ENCODE measurements at regions not wholly inside any gene's neighbourhood (a gene's known extent, or its start where the extent isn't known, plus 50 kb on each side); places are given as distances from the start of the nearest gene placed in this dataset.

DNA sequence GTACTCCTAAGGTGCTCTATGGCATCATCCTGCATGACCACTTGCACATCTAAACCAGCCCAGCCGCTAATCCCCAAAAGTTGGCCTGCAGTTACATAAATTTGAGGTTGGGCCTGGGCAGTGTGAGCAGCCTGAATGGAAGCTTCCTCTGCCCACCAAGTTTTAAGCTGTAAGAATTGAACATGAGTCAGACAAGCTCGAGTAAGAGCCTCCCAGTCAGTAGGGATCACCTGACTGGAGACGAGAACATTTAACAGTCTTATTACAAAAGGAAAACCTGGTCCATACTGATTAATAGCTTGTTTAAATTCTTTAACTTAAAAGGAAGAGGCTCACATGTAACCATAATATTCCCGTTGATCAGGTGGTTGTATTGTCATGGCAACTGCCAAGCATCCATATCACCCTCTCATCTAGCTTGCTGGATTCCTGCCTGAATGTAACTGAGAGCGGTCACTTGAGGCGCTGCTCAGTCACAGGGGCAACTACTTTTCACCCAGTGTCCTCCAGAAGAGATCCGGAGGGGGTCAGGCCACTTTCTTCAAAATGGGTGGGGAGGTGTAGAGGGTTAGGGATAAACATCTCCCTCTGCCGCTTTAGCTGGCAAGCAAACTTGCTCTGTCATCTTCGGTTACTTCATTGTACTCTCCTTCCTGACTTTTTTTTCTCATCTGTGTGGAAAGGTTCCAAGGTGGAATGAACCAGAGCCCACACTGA is 56.6 kb upstream of the WDR1 start:
- POLR2A ChIA-PET = no interaction called here
- Mint-ChIP-seq H3K36me3 (ENCODE audit: low read depth) (no peaks in the 10 kb centered on the region), H3K4me3 (no peak overlapping the region), H3K27ac (no peak overlapping the region), H3K4me1 (no peaks in the 10 kb centered on the region), H3K9me3 (no peaks in the 10 kb centered on the region), H3K27me3 (peaks cover 5% of the 10 kb centered on the region)
- DNase-seq = no peak
- CTCF ChIA-PET = interaction anchor here (0.8 to 1.5 kb wide), 4 partner anchors 8 to 288 kb away, joined by 3 to 4 read pairs (median 3); partner anchors contain the start of gene ZNF518B

DNA sequence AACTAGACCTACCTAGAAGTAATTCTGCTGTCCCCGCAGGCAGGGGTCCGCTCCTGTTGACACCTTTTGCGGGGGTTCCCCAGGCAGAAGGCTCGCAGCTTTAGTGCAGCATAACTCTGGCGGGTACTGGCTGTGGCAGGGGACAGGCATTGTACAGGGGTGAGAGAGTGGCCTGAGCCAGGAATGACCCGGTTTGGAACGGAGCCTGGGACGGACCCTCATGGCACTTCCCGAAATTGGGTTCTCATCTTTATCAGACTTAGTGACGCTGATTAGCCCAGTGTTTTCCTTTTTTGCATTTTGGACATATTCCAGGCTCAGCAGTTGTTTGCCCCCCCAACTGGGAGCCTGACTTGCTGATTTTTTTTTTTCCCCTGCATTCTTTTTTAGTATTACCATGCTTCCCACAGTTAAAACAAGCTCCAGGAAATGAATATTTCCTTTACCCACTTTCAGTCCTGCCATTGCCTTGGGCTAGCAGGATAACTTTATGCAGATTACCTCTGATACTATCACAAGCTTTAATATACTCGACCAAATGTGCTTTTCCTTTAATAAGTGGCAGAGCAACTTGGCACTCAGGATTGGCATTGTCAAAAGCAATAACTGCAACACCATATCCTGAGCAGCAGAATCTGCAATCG is 55.8 kb upstream of the WDR1 start:
- ChIA-PET POLR2A (no interaction called here), CTCF (interaction anchor here (1.1 to 1.7 kb wide), 4 partner anchors 11 to 289 kb away, joined by 3 to 4 read pairs (median 3); partner anchors contain the start of gene ZNF518B)
- Mint-ChIP-seq H3K4me3 (no peak overlapping the region), H3K4me1 (no peaks in the 10 kb centered on the region), H3K27me3 (peaks cover 5% of the 10 kb centered on the region), H3K27ac (no peak overlapping the region), H3K9me3 (no peaks in the 10 kb centered on the region), H3K36me3 (ENCODE audit: low read depth) (no peaks in the 10 kb centered on the region)
- no peak for DNase-seq

GRCh38 chr4:10171055-10171454 is 54.5 kb upstream of the WDR1 start:
- peaks cover 5% of the 10 kb centered on the region for H3K27me3 Mint-ChIP-seq
- ChIA-PET CTCF (interaction anchor here (0.8 to 1.7 kb wide), 2 partner anchors 10 to 18 kb away, joined by 3 to 4 read pairs; no protein-coding TSS in a partner anchor), POLR2A (interaction anchor here (1.1 kb wide), 2 partner anchors 11 to 13 kb away, joined by 3 to 4 read pairs; no protein-coding TSS in a partner anchor)
- no peaks in the 10 kb centered on the region for H3K4me1 Mint-ChIP-seq
- H3K36me3 Mint-ChIP-seq (ENCODE audit: low read depth) = no peaks in the 10 kb centered on the region
- no peak overlapping the region for H3K27ac Mint-ChIP-seq
- DNase-seq = no peak
- H3K4me3 Mint-ChIP-seq = no peak overlapping the region
- H3K9me3 Mint-ChIP-seq = no peaks in the 10 kb centered on the region

DNA sequence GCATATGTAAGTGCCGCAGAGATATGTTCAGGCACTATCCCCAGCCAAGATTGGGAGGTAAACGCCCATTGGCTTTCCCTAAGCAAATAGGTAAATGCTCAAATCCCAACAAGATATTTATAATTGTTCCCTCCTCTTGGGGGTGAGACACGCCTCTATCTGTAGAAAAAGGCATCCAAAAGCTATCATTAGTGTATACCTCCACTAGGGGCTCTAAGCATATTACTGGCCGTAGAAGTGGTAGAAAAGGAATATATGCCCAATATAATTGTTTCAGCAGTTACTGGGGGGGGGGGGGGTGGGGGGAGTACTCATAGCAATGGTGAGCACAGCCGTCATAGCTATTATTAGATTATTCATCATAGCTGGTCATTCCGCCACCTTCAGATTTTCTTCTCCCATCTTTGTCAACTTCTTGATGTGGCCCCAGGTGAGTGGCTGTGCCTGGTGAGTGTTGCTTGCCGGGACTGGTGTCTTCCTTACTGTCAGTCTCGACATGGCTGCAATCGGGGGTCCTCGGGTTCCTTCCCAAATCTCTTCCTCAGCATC is 53.3 kb upstream of the WDR1 start:
- no peak for DNase-seq
- no peaks in the 10 kb centered on the region for H3K36me3 Mint-ChIP-seq (ENCODE audit: low read depth)
- no peak overlapping the region for H3K4me3 Mint-ChIP-seq
- H3K27me3 Mint-ChIP-seq = peaks cover 5% of the 10 kb centered on the region
- ChIA-PET POLR2A (no interaction called here), CTCF (no interaction called here)
- no peaks in the 10 kb centered on the region for H3K9me3 Mint-ChIP-seq
- H3K4me1 Mint-ChIP-seq = peaks cover 1% of the 10 kb centered on the region
- H3K27ac Mint-ChIP-seq = no peak overlapping the region

- Mint-ChIP-seq H3K9me3 (no peaks in the 10 kb centered on the region), H3K27me3 (peaks cover 5% of the 10 kb centered on the region), H3K4me3 (no peak overlapping the region), H3K36me3 (ENCODE audit: low read depth) (no peaks in the 10 kb centered on the region), H3K4me1 (peaks cover 3% of the 10 kb centered on the region), H3K27ac (no peak overlapping the region)
- ChIA-PET CTCF (interaction anchor here (1.0 to 2.0 kb wide), 3 partner anchors 14 to 369 kb away, joined by 4 to 5 read pairs (median 5); no protein-coding TSS in a partner anchor), POLR2A (interaction anchor here (1.0 kb wide), 1 partner anchor 13 kb away, joined by 3 read pairs; no protein-coding TSS in a partner anchor)
- no peak for DNase-seq
Measured at GRCh38 chr4:10168151-10168550, 51.6 kb upstream of the WDR1 start.

DNA sequence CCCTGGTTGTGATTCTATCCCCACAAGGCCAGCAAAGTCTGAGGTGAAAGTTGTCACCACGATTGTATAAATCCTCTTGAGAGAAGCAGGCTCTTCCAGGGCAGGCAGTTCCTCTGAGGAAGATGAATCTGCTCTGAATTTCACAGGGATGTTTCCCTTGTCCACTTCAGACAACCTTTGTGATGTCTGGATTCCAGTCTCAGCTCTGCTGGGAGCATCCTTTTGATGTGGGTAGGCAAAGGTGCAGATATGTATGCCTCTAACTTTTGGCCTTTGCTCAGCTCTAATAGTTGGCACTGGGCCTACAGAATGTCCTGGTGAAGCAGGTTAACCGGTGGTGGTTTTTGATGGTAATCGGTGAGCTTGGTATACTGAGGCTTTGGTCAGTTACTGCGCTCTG is 50.6 kb upstream of the WDR1 start:
- no peaks in the 10 kb centered on the region for H3K36me3 Mint-ChIP-seq (ENCODE audit: low read depth)
- no peak overlapping the region for H3K27ac Mint-ChIP-seq
- no peaks in the 10 kb centered on the region for H3K9me3 Mint-ChIP-seq
- POLR2A ChIA-PET = no interaction called here
- H3K4me1 Mint-ChIP-seq = peaks cover 9% of the 10 kb centered on the region
- H3K27me3 Mint-ChIP-seq = peaks cover 5% of the 10 kb centered on the region
- no peak overlapping the region for H3K4me3 Mint-ChIP-seq
- CTCF ChIA-PET = interaction anchor here (1.0 to 2.0 kb wide), 2 partner anchors 15 to 370 kb away, joined by 3 to 5 read pairs; no protein-coding TSS in a partner anchor
- DNase-seq = no peak

Measured in activated CD4-positive, alpha-beta memory T cell treated with anti-CD3 and anti-CD28 coated beads, Interleukin-2, amount 10 ng/mL, durations not matched to agents 7 days and 5 days (primary cell).